SK-N-SH (cell line): ENCODE measurements at regions not wholly inside any gene's neighbourhood (a gene's known extent, or its start where the extent isn't known, plus 50 kb on each side); places are given as distances from the start of the nearest gene placed in this dataset.
"Not testable (repeated sequence)": the region's sequence is repeated elsewhere in the genome, so short reads cannot be mapped to it uniquely, and the experiment has no call there.

ENCODE experiments used
- CTCF ChIA-PET: fragments of 300-600, 350-600 bp; formaldehyde crosslinking; extraction: SDS; loops from one replicate; lab custom pipeline; 2021; lab: Yijun Ruan, JAX
- POLR2A ChIA-PET: fragments of 350-600 bp; sonication (Branson Sonifier 250); formaldehyde crosslinking; extraction: SDS; loops from one replicate; lab custom pipeline; 2020; ENCODE audit warnings: antibody characterized with exemption, inconsistent platforms; lab: Yijun Ruan, JAX
- DNase-seq: peaks from one replicate; pipeline ENCODE4 v3.0.0; 2012
- H2AFZ ChIP-seq: fragments of 200-600 bp; sonication (generic); 2 replicates; pipeline ENCODE4 v1.8.1; 2016; ENCODE audit warnings: antibody characterized with exemption, mild to moderate bottlenecking, low read depth
- H3F3A ChIP-seq: fragments of 200-600 bp; sonication (generic); replicated peaks from 2 replicates; pipeline ENCODE3; 2016; ENCODE audit warnings: antibody characterized with exemption, mild to moderate bottlenecking; ENCODE audit not compliant: insufficient read depth
- H3K27ac ChIP-seq, 2 experiments: fragments of 200-500 bp in 1 of 2; fragments of 200-600 bp in 1 of 2; sonication (Bioruptor generic) in 1 of 2; sonication (generic), shearing (Covaris generic) in 1 of 2; 2 replicates each; pipeline versions ENCODE4 v1.5.1 to v1.6.1; 2014 to 2016; ENCODE audit warnings: low read depth in 2 of 2, inconsistent platforms in 1 of 2, low read length in 1 of 2, mild to moderate bottlenecking in 1 of 2, mixed read lengths in 1 of 2
- H3K27me3 ChIP-seq: fragments of 200-600 bp; sonication (generic), shearing (Covaris generic); 2 replicates; pipeline ENCODE4 v1.6.1; 2016; ENCODE audit warnings: mixed run types; ENCODE audit not compliant: insufficient read depth
- H3K36me3 ChIP-seq, 2 experiments: fragments of 200-500 bp in 1 of 2; fragments of 200-600 bp in 1 of 2; sonication (Bioruptor generic) in 1 of 2; sonication (generic) in 1 of 2; replicated peaks in 1 of 2; 2 replicates each; pipeline versions ENCODE3 to v1.5.1; 2014 to 2016; ENCODE audit warnings: low read length in 1 of 2, mild to moderate bottlenecking in 1 of 2; ENCODE audit not compliant: insufficient read depth in 2 of 2, control insufficient read depth in 1 of 2
- H3K4me1 ChIP-seq, 2 experiments: fragments of 200-500 bp in 1 of 2; fragments of 200-600 bp in 1 of 2; sonication (Bioruptor generic) in 1 of 2; sonication (generic), shearing (Covaris generic) in 1 of 2; 2 replicates each; pipeline versions ENCODE4 v1.5.1 to v1.6.1; 2014 to 2016; ENCODE audit warnings: low read depth in 1 of 2, low read length in 1 of 2, mixed run types in 1 of 2; ENCODE audit not compliant: insufficient read depth in 2 of 2, control insufficient read depth in 1 of 2
- H3K4me2 ChIP-seq: fragments of 200-600 bp; sonication (generic), shearing (Covaris generic); 2 replicates; pipeline ENCODE4 v1.6.1; 2017; ENCODE audit warnings: mixed run types
- H3K4me3 ChIP-seq, 2 experiments: fragments of 200-500 bp in 1 of 2; fragments of 200-600 bp in 1 of 2; sonication (Bioruptor generic) in 1 of 2; sonication (generic), shearing (Covaris generic) in 1 of 2; 2 replicates each; pipeline versions ENCODE4 v1.5.1 to v1.8.1; 2014 to 2016; ENCODE audit warnings: low read depth in 2 of 2, inconsistent platforms in 1 of 2, low read length in 1 of 2, mild to moderate bottlenecking in 1 of 2, mixed read lengths in 1 of 2, moderate library complexity in 1 of 2
- H3K79me2 ChIP-seq: fragments of 200-600 bp; sonication (generic); 2 replicates; pipeline ENCODE4 v1.8.1; 2017; ENCODE audit warnings: mild to moderate bottlenecking; ENCODE audit not compliant: insufficient read depth
- H3K9ac ChIP-seq: fragments of 200-600 bp; sonication (generic); 2 replicates; pipeline ENCODE4 v1.6.1; 2017; ENCODE audit warnings: mixed run types
- H3K9me2 ChIP-seq: fragments of 200-600 bp; sonication (generic); 2 replicates; pipeline ENCODE4 v1.6.1; 2017; ENCODE audit warnings: mixed run types
- H3K9me3 ChIP-seq: fragments of 200-600 bp; sonication (generic); 2 replicates; pipeline ENCODE4 v1.6.1; 2017; ENCODE audit warnings: mixed run types, mild to moderate bottlenecking, moderate library complexity
- H4K20me1 ChIP-seq: fragments of 200-600 bp; sonication (generic); 2 replicates; pipeline ENCODE4 v1.6.1; 2017; ENCODE audit warnings: mild to moderate bottlenecking, mixed run types; ENCODE audit not compliant: insufficient read depth
- ELF1 ChIP-seq: IDR thresholded peaks from 2 replicates; pipeline ENCODE4 v1.4.0; 2012
- FOXJ3 ChIP-seq: sonication (generic); formaldehyde crosslinking; IDR thresholded peaks from 2 replicates; pipeline ENCODE4 v1.5.1; 2020; ENCODE audit warnings: mild to moderate bottlenecking, missing genetic modification reagents
- FOXM1 ChIP-seq: IDR thresholded peaks from 2 replicates; pipeline ENCODE4 v1.4.0; 2012; ENCODE audit warnings: low read depth, mild to moderate bottlenecking
- GATA2 ChIP-seq: sonication (generic); formaldehyde crosslinking; IDR thresholded peaks from 2 replicates; pipeline ENCODE4 v1.5.0; 2020; ENCODE audit warnings: mild to moderate bottlenecking, missing genetic modification reagents
- JUND ChIP-seq: IDR thresholded peaks from 2 replicates; pipeline ENCODE4 v1.4.0; 2012
- NFIC ChIP-seq: IDR thresholded peaks from 2 replicates; pipeline ENCODE4 v1.4.0; 2012; ENCODE audit warnings: borderline replicate concordance
- NRF1 ChIP-seq: IDR thresholded peaks from 2 replicates; pipeline ENCODE4 v1.6.1; 2012; ENCODE audit warnings: low read depth, mild to moderate bottlenecking, low read length
- POLR2AphosphoS5 ChIP-seq: IDR thresholded peaks from 2 replicates; pipeline ENCODE4 v1.6.1; 2012; ENCODE audit warnings: low read depth, low read length
- RFX5 ChIP-seq: IDR thresholded peaks from 2 replicates; pipeline ENCODE4 v1.6.1; 2012; ENCODE audit warnings: mild to moderate bottlenecking, improper control_type of control experiment, low read length
- RXRA ChIP-seq: IDR thresholded peaks from 2 replicates; pipeline ENCODE4 v1.4.0; 2012; ENCODE audit warnings: low read depth, mild to moderate bottlenecking, borderline replicate concordance
- SMC3 ChIP-seq: IDR thresholded peaks from 2 replicates; pipeline ENCODE4 v1.6.1; 2012; ENCODE audit warnings: low read depth, low read length, improper control_type of control experiment
- TAF1 ChIP-seq: IDR thresholded peaks from 2 replicates; pipeline ENCODE4 v1.6.1; 2012; ENCODE audit warnings: low read depth, mild to moderate bottlenecking, low read length, moderate library complexity, borderline replicate concordance
- TEAD4 ChIP-seq: IDR thresholded peaks from 2 replicates; pipeline ENCODE4 v1.4.0; 2012; ENCODE audit warnings: mild to moderate bottlenecking, borderline replicate concordance; ENCODE audit not compliant: insufficient read depth
- YY1 ChIP-seq: IDR thresholded peaks from 2 replicates; pipeline ENCODE4 v1.4.0; 2012; ENCODE audit warnings: low read depth, mild to moderate bottlenecking
- WGBS: methylation state at CpG from one replicate; pipeline ENCODE4 v1.1.6; 2017; ENCODE audit warnings: low lambda C conversion rate; 5-methylcytosine and 5-hydroxymethylcytosine counted together
- TF ChIP-seq, protein P1 (sequence below): fragments of 200-600 bp; sonication (generic); IDR thresholded peaks from 2 replicates; pipeline ENCODE4 v1.6.1; 2017; ENCODE audit warnings: antibody characterized with exemption, mild to moderate bottlenecking, moderate library complexity
- TF ChIP-seq, protein P2 (sequence below): fragments of 150-350 bp; IDR thresholded peaks from 2 replicates; pipeline ENCODE4 v1.6.1; 2017; ENCODE audit warnings: antibody characterized with exemption, low read length, low read depth, borderline replicate concordance
- TF ChIP-seq, protein P3 (sequence below): IDR thresholded peaks from 2 replicates; pipeline ENCODE4 v1.4.0; 2012; ENCODE audit warnings: low read depth, borderline replicate concordance
- TF ChIP-seq, protein P4 (sequence below): fragments of 150-350 bp; IDR thresholded peaks from 2 replicates; pipeline ENCODE4 v1.6.1; 2016; ENCODE audit warnings: mild to moderate bottlenecking, low read depth, low read length
- TF ChIP-seq, protein P5 (sequence below): IDR thresholded peaks from 2 replicates; pipeline ENCODE4 v1.4.0; 2012; ENCODE audit warnings: low read depth, borderline replicate concordance
- TF ChIP-seq, protein P6 (sequence below): IDR thresholded peaks from 2 replicates; pipeline ENCODE4; 2012

DNA sequence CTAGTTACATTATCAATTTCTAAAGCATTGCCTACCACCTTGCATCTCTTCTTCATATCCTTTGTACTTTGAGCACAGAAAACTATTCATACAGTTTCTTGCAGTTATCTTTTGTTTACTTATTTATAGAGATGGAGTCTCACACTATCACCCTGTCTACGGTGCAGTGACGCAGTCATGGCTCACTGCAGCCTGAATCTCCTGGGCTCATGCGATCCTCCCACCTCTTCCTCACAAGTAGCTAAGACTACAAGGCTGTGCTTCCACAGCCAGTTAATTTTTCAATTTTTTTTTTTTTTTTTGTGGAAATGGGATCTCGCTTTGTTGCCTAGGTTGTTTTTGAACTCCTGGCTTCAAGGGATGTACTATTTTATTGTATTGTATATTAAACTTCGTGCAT, 158.0 kb downstream of the TTC6 start:
- ChIA-PET POLR2A (no interaction called here), CTCF (no interaction called here)
- Histone ChIP-seq H3K79me2 (no peaks in the 10 kb centered on the region), H3K27ac (no peak overlapping the region), H3K36me3 (no peaks in the 10 kb centered on the region), H3K4me1 (no peaks in the 10 kb centered on the region), H3K4me3 (no peak overlapping the region), H3K27me3 (no peaks in the 10 kb centered on the region), H3F3A (no peaks in the 10 kb centered on the region), H3K9me3 (no peaks in the 10 kb centered on the region), H3K9me2 (no peaks in the 10 kb centered on the region), H2AFZ (no peak overlapping the region), H4K20me1 (no peaks in the 10 kb centered on the region), H3K9ac (no peak overlapping the region), H3K4me2 (no peak overlapping the region)
- WGBS = 15% methylated on average over 5 of the region's 5 CpGs
- TF ChIP-seq, protein P1, sequence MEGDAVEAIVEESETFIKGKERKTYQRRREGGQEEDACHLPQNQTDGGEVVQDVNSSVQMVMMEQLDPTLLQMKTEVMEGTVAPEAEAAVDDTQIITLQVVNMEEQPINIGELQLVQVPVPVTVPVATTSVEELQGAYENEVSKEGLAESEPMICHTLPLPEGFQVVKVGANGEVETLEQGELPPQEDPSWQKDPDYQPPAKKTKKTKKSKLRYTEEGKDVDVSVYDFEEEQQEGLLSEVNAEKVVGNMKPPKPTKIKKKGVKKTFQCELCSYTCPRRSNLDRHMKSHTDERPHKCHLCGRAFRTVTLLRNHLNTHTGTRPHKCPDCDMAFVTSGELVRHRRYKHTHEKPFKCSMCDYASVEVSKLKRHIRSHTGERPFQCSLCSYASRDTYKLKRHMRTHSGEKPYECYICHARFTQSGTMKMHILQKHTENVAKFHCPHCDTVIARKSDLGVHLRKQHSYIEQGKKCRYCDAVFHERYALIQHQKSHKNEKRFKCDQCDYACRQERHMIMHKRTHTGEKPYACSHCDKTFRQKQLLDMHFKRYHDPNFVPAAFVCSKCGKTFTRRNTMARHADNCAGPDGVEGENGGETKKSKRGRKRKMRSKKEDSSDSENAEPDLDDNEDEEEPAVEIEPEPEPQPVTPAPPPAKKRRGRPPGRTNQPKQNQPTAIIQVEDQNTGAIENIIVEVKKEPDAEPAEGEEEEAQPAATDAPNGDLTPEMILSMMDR = no peak
- no peak for TF ChIP-seq SMC3
- TF ChIP-seq, protein P2, sequence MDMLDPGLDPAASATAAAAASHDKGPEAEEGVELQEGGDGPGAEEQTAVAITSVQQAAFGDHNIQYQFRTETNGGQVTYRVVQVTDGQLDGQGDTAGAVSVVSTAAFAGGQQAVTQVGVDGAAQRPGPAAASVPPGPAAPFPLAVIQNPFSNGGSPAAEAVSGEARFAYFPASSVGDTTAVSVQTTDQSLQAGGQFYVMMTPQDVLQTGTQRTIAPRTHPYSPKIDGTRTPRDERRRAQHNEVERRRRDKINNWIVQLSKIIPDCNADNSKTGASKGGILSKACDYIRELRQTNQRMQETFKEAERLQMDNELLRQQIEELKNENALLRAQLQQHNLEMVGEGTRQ = no peak
- TF ChIP-seq POLR2AphosphoS5 = no peak
- no peak for TF ChIP-seq NRF1
- TF ChIP-seq, protein P3, sequence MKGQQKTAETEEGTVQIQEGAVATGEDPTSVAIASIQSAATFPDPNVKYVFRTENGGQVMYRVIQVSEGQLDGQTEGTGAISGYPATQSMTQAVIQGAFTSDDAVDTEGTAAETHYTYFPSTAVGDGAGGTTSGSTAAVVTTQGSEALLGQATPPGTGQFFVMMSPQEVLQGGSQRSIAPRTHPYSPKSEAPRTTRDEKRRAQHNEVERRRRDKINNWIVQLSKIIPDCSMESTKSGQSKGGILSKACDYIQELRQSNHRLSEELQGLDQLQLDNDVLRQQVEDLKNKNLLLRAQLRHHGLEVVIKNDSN = no peak
- TF ChIP-seq, protein P4, sequence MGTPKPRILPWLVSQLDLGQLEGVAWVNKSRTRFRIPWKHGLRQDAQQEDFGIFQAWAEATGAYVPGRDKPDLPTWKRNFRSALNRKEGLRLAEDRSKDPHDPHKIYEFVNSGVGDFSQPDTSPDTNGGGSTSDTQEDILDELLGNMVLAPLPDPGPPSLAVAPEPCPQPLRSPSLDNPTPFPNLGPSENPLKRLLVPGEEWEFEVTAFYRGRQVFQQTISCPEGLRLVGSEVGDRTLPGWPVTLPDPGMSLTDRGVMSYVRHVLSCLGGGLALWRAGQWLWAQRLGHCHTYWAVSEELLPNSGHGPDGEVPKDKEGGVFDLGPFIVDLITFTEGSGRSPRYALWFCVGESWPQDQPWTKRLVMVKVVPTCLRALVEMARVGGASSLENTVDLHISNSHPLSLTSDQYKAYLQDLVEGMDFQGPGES = no peak
- no peak for TF ChIP-seq RXRA
- no peak for TF ChIP-seq NFIC
- TF ChIP-seq, protein P5, sequence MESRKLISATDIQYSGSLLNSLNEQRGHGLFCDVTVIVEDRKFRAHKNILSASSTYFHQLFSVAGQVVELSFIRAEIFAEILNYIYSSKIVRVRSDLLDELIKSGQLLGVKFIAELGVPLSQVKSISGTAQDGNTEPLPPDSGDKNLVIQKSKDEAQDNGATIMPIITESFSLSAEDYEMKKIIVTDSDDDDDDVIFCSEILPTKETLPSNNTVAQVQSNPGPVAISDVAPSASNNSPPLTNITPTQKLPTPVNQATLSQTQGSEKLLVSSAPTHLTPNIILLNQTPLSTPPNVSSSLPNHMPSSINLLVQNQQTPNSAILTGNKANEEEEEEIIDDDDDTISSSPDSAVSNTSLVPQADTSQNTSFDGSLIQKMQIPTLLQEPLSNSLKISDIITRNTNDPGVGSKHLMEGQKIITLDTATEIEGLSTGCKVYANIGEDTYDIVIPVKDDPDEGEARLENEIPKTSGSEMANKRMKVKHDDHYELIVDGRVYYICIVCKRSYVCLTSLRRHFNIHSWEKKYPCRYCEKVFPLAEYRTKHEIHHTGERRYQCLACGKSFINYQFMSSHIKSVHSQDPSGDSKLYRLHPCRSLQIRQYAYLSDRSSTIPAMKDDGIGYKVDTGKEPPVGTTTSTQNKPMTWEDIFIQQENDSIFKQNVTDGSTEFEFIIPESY = no peak
- TF ChIP-seq FOXM1 = no peak
- TF ChIP-seq GATA2 (CRISPR knock-in tag) = no peak
- TF ChIP-seq FOXJ3 (CRISPR knock-in tag) = no peak
- TF ChIP-seq YY1 = no peak
- TF ChIP-seq TEAD4 = no peak
- no peak for TF ChIP-seq ELF1
- no peak for TF ChIP-seq JUND
- TF ChIP-seq TAF1 = no peak
- no peak for TF ChIP-seq RFX5
- TF ChIP-seq, protein P6, sequence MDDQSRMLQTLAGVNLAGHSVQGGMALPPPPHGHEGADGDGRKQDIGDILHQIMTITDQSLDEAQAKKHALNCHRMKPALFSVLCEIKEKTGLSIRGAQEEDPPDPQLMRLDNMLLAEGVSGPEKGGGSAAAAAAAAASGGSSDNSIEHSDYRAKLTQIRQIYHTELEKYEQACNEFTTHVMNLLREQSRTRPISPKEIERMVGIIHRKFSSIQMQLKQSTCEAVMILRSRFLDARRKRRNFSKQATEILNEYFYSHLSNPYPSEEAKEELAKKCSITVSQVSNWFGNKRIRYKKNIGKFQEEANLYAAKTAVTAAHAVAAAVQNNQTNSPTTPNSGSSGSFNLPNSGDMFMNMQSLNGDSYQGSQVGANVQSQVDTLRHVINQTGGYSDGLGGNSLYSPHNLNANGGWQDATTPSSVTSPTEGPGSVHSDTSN = no peak
- no peak for DNase-seq

DNA sequence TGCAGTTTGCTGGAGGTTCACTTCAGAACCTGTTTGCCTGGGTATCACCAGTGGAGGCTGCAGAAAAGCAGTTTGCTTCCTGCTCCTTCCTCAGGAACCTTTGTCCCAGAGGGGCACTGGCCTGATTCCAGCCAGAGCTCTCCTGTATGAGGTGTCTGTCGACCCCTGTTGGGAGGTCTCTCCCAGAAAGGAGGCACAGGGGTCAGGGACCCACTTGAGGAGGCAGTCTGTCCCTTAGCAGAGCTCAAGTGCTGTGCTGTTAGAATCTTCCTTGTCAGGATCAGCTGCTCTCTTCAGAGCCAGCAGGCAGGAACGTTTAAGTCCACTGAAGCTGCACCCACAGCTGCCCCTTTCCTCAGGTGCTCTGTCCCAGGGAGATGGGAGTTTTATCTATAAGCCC, 164.8 kb downstream of the TTC6 start:
- CTCF ChIA-PET, H3K27me3 ChIP-seq, H2AFZ ChIP-seq, H3K4me3 ChIP-seq, POLR2A ChIA-PET, H3K36me3 ChIP-seq, H3K9ac ChIP-seq, H3K27ac ChIP-seq, DNase-seq, H3F3A ChIP-seq, H3K9me3 ChIP-seq, H4K20me1 ChIP-seq, H3K79me2 ChIP-seq, H3K4me1 ChIP-seq, H3K9me2 ChIP-seq, H3K4me2 ChIP-seq: not testable (repeated sequence)
- WGBS = no CpG with 5 or more reads among the region's 2 CpGs
